Osteocyte (in vitro differentiated cells): ENCODE measurements at regions not wholly inside any gene's neighbourhood (a gene's known extent, or its start where the extent isn't known, plus 50 kb on each side); places are given as distances from the start of the nearest gene placed in this dataset.

Experiments
- DNase-seq: peaks from one replicate; pipeline ENCODE4 v3.0.0; 2021; ENCODE audit warnings: mixed read lengths; ENCODE audit not compliant: unreplicated experiment; ENCODE audit errors: extremely low spot score
- H3K27ac Mint-ChIP-seq: one replicate; pipeline ENCODE4 v1.8.0; 2021; ENCODE audit warnings: mild to moderate bottlenecking, mixed read lengths; ENCODE audit not compliant: unreplicated experiment
- H3K27me3 Mint-ChIP-seq: one replicate; pipeline ENCODE4 v1.8.0; 2021; ENCODE audit warnings: mixed read lengths; ENCODE audit not compliant: unreplicated experiment
- H3K36me3 Mint-ChIP-seq: one replicate; pipeline ENCODE4 v1.8.0; 2021; ENCODE audit warnings: mixed read lengths; ENCODE audit not compliant: unreplicated experiment
- H3K4me1 Mint-ChIP-seq: one replicate; pipeline ENCODE4 v1.8.0; 2021; ENCODE audit warnings: mixed read lengths; ENCODE audit not compliant: unreplicated experiment
- H3K4me3 Mint-ChIP-seq: one replicate; pipeline ENCODE4 v1.8.0; 2021; ENCODE audit warnings: mild to moderate bottlenecking, moderate library complexity, mixed read lengths; ENCODE audit not compliant: unreplicated experiment
- H3K9me3 Mint-ChIP-seq: one replicate; pipeline ENCODE4 v1.8.0; 2021; ENCODE audit warnings: mixed read lengths; ENCODE audit not compliant: unreplicated experiment
- CTCF ChIP-seq: fragments of 200-600 bp; sonication (generic); IDR thresholded peaks from 2 replicates; pipeline ENCODE4 v1.5.0; 2021; ENCODE audit warnings: antibody characterized with exemption, mild to moderate bottlenecking, moderate library complexity

DNA sequence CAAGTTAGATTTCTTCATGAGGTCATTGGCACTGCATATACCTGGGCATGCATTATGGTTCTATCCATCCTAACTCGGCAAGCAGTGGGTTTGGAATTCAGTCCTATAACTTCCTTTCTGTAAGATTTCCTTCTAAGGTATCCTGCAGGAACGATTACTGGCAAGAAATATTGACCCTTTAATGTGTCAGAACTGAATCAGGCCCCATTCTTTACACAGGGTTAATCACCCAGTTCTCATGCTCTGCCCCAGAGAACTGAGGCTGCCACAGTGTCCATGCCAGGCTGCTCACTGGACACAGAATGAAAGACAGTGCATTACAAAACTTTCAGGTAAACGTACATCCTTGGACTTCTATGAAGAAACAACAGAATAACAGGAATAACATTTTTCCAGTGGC is 108.9 kb downstream of the RPL22L1 start:
- Mint-ChIP-seq H3K9me3 (no peaks in the 10 kb centered on the region), H3K36me3 (no peaks in the 10 kb centered on the region), H3K4me1 (peaks cover 30% of the 10 kb centered on the region)

GRCh38 chr3:170760174-170760526 is 109.8 kb downstream of the RPL22L1 start:
- Mint-ChIP-seq H3K36me3 (no peaks in the 10 kb centered on the region), H3K4me3 (no peak overlapping the region), H3K27me3 (no peaks in the 10 kb centered on the region), H3K4me1 (peaks cover 24% of the 10 kb centered on the region), H3K9me3 (no peaks in the 10 kb centered on the region), H3K27ac (no peak overlapping the region)
- no peak for TF ChIP-seq CTCF
- DNase-seq = no peak

More for the DNA sequence above, 108.9 kb downstream of the RPL22L1 start:
- H3K27ac Mint-ChIP-seq = no peak overlapping the region
- H3K4me3 Mint-ChIP-seq = no peak overlapping the region
- H3K27me3 Mint-ChIP-seq = no peaks in the 10 kb centered on the region
- no peak for TF ChIP-seq CTCF
- DNase-seq = no peak

- H3K9me3 Mint-ChIP-seq = no peaks in the 10 kb centered on the region
- H3K27ac Mint-ChIP-seq = no peak overlapping the region
- no peaks in the 10 kb centered on the region for H3K27me3 Mint-ChIP-seq
- no peaks in the 10 kb centered on the region for H3K36me3 Mint-ChIP-seq
- H3K4me1 Mint-ChIP-seq = peaks cover 23% of the 10 kb centered on the region
- no peak for DNase-seq
- no peak for TF ChIP-seq CTCF
- no peak overlapping the region for H3K4me3 Mint-ChIP-seq
These were observed 110.4 kb downstream of the RPL22L1 start for GRCh38 chr3:170759511-170760173.

DNA sequence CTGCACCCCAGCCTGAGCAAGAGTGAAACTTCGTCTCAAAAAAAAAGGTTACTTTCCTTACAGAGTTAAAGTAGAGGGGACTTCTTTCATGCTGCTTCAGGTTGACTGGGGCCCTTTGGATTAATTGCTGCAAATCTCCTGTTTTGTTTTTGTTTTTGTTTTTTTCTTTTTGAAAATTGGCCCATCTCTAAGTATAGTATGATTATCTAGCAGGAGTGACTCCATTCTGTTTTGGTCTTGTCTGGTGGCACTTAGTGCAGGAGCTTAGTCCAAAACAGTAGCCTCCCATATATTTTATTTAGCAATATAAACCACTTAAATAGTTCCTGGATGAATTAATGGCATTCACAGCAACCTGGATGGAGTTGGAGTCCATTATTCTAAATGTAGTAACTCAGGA is 113.0 kb downstream of the RPL22L1 start:
- H3K27me3 Mint-ChIP-seq = no peaks in the 10 kb centered on the region
- no peak for DNase-seq
- no peaks in the 10 kb centered on the region for H3K9me3 Mint-ChIP-seq
- no peaks in the 10 kb centered on the region for H3K36me3 Mint-ChIP-seq
- peaks cover 45% of the 10 kb centered on the region for H3K4me1 Mint-ChIP-seq
- H3K27ac Mint-ChIP-seq = no peak overlapping the region
- no peak overlapping the region for H3K4me3 Mint-ChIP-seq
- no peak for TF ChIP-seq CTCF

- DNase-seq = no peak
- H3K36me3 Mint-ChIP-seq = no peaks in the 10 kb centered on the region
- H3K9me3 Mint-ChIP-seq = no peaks in the 10 kb centered on the region
- H3K27me3 Mint-ChIP-seq = no peaks in the 10 kb centered on the region
- peaks cover 53% of the 10 kb centered on the region for H3K4me1 Mint-ChIP-seq
- no peak overlapping the region for H3K4me3 Mint-ChIP-seq
- peak overlapping the region; percentile 80 for H3K27ac Mint-ChIP-seq
- no peak for TF ChIP-seq CTCF
These were observed 115.7 kb downstream of the RPL22L1 start for GRCh38 chr3:170754311-170754693.
